AG09319 (cell line): ENCODE measurements at regions not wholly inside any gene's neighbourhood (a gene's known extent, or its start where the extent isn't known, plus 50 kb on each side); places are given as distances from the start of the nearest gene placed in this dataset.

Source experiments
- DNase-seq: peaks from one replicate; pipeline ENCODE4 v3.0.0-alpha.2; 2010; ENCODE audit warnings: low read depth; ENCODE audit errors: extremely low read depth
- CTCF ChIP-seq: IDR thresholded peaks from 2 replicates; pipeline ENCODE4 v1.5.1; 2011; ENCODE audit warnings: low read depth, mild to moderate bottlenecking, inconsistent platforms, low read length, moderate library complexity

GRCh38 chr16:35182943-35183550 lies 1723.6 kb downstream of the TP53TG3F start:
- TF ChIP-seq CTCF = no peak
- DNase-seq = no peak

GRCh38 chr16:35184356-35184870 lies 1725.0 kb downstream of the TP53TG3F start:
- TF ChIP-seq CTCF = no peak
- no peak for DNase-seq

- no peak for TF ChIP-seq CTCF
- DNase-seq = no peak
Observed at GRCh38 chr16:35185366-35186044, 1726.1 kb downstream of the TP53TG3F start.

- no peak for TF ChIP-seq CTCF
Observed at GRCh38 chr16:35186045-35186759, 1726.8 kb downstream of the TP53TG3F start.

GRCh38 chr16:35187665-35188225 lies 1728.3 kb downstream of the TP53TG3F start:
- DNase-seq = no peak
- no peak for TF ChIP-seq CTCF

More at GRCh38 chr16:35186045-35186759, 1726.8 kb downstream of the TP53TG3F start:
- DNase-seq = no peak

- no peak for TF ChIP-seq CTCF
- DNase-seq = no peak
Observed at GRCh38 chr16:35188288-35189155, 1729.1 kb downstream of the TP53TG3F start.
